ENCODE measurements at regions not wholly inside any gene's neighbourhood (a gene's known extent, or its start where the extent isn't known, plus 50 kb on each side); places are given as distances from the start of the nearest gene placed in this dataset.

GRCh38 chr11:69365558-69365957 is 71.6 kb downstream of the MYEOV start:
- DNase-seq = no peak

- DNase-seq = no peak
These were observed 72.6 kb downstream of the MYEOV start for GRCh38 chr11:69366591-69366990.

GRCh38 chr11:69367211-69367964 is 73.4 kb downstream of the MYEOV start:
- DNase-seq = peak in 1 of 2 donors; percentile 17

GRCh38 chr11:69368119-69368880 is 74.3 kb downstream of the MYEOV start:
- no peak for DNase-seq

GRCh38 chr11:69369210-69369825 is 75.4 kb downstream of the MYEOV start:
- peak; percentile 7 to 9 for DNase-seq

- no peak for DNase-seq
These were observed 76.0 kb downstream of the MYEOV start for GRCh38 chr11:69369945-69370344.

GRCh38 chr11:69370984-69371709 is 77.2 kb downstream of the MYEOV start:
- DNase-seq = no peak

GRCh38 chr11:69371731-69372588 is 78.0 kb downstream of the MYEOV start:
- no peak for DNase-seq

- DNase-seq = no peak
These were observed 78.8 kb downstream of the MYEOV start for GRCh38 chr11:69372589-69373250.

- no peak for DNase-seq
These were observed 79.3 kb downstream of the MYEOV start for GRCh38 chr11:69373251-69373635.

GRCh38 chr11:69374110-69374945 is 80.4 kb downstream of the MYEOV start:
- DNase-seq = no peak

GRCh38 chr11:69374946-69375310 is 81.0 kb downstream of the MYEOV start:
- no peak for DNase-seq

GRCh38 chr11:69375316-69376154 is 81.6 kb downstream of the MYEOV start:
- DNase-seq = no peak

- no peak for DNase-seq
These were observed 82.4 kb downstream of the MYEOV start for GRCh38 chr11:69376155-69377028.

GRCh38 chr11:69377029-69377952 is 83.3 kb downstream of the MYEOV start:
- DNase-seq = no peak

GRCh38 chr11:69377953-69378302 is 84.0 kb downstream of the MYEOV start:
- DNase-seq = no peak

Measured in inflammatory macrophage (primary cell).